H1 (cell line): ENCODE measurements at regions not wholly inside any gene's neighbourhood (a gene's known extent, or its start where the extent isn't known, plus 50 kb on each side); places are given as distances from the start of the nearest gene placed in this dataset.

Source experiments
- CTCF ChIA-PET: fragments of 300-600 bp; sonication (Branson Sonifier 250); formaldehyde crosslinking; loops from one replicate; lab custom pipeline; 2021; ENCODE audit not compliant: partially characterized antibody; lab: Charles Lee
- POLR2A ChIA-PET: fragments of 300-600 bp; sonication (Branson Sonifier 250); formaldehyde crosslinking; loops from one replicate; lab custom pipeline; 2021; ENCODE audit warnings: inconsistent platforms; ENCODE audit not compliant: partially characterized antibody; lab: Charles Lee
- DNase-seq, 2 experiments: peaks; one replicate each; pipeline versions ENCODE4 v3.0.0 to v3.0.0-alpha.2; 2010 to 2022; ENCODE audit warnings: low spot score in 2 of 2, low read depth in 1 of 2, mixed read lengths in 1 of 2
- FAIRE-seq: peaks from 2 replicates; lab custom pipeline; 2011; peaks lifted over from hg19 to GRCh38; lab: Jason Lieb, UNC
- H2AFZ ChIP-seq: 2 replicates; pipeline ENCODE4 v1.8.1; 2012; ENCODE audit warnings: low read length, inconsistent platforms
- H2AK5ac ChIP-seq: 2 replicates; pipeline ENCODE4 v1.6.1; 2013; ENCODE audit warnings: low read depth, low read length
- H2BK120ac ChIP-seq: replicated peaks from 2 replicates; pipeline ENCODE3; 2013; ENCODE audit warnings: low read depth, low read length, inconsistent platforms
- H2BK12ac ChIP-seq: 2 replicates; pipeline ENCODE4 v1.6.1; 2013; ENCODE audit warnings: low read depth, low read length
- H2BK15ac ChIP-seq: 2 replicates; pipeline ENCODE4 v1.6.1; 2013; ENCODE audit warnings: low read length
- H2BK20ac ChIP-seq: 2 replicates; pipeline ENCODE4 v1.6.1; 2013; ENCODE audit warnings: low read length
- H2BK5ac ChIP-seq: 2 replicates; pipeline ENCODE4 v1.6.1; 2013; ENCODE audit warnings: low read depth, low read length
- H3K14ac ChIP-seq: 2 replicates; pipeline ENCODE4 v1.6.1; 2013; ENCODE audit warnings: inconsistent platforms; ENCODE audit not compliant: insufficient read length
- H3K18ac ChIP-seq: 2 replicates; pipeline ENCODE4 v1.6.1; 2013; ENCODE audit warnings: low read length; ENCODE audit errors: extremely low read depth
- H3K23ac ChIP-seq: 2 replicates; pipeline ENCODE4 v1.6.1; 2013; ENCODE audit warnings: inconsistent platforms; ENCODE audit not compliant: insufficient read length
- H3K23me2 ChIP-seq: 2 replicates; pipeline ENCODE4 v1.6.1; 2013; ENCODE audit warnings: low read depth, low read length
- H3K27ac ChIP-seq: 2 replicates; pipeline ENCODE4 v1.6.1; 2011; ENCODE audit warnings: low read depth, low read length, inconsistent platforms
- H3K27me3 ChIP-seq, 4 experiments: replicated peaks in 1 of 4; 1 replicate in 1 of 4; 2 replicates in 3 of 4; pipeline versions ENCODE4 v1.6.1 to v1.8.1; 2011 to 2013; ENCODE audit warnings: low read length in 3 of 4, mild to moderate bottlenecking in 3 of 4, inconsistent platforms in 2 of 4, mixed read lengths in 2 of 4, moderate library complexity in 1 of 4; ENCODE audit not compliant: control insufficient read depth in 3 of 4, insufficient read depth in 3 of 4; ENCODE audit errors: extremely low read depth in 1 of 4
- H3K36me3 ChIP-seq, 4 experiments: 2 replicates each; pipeline versions ENCODE4 v1.6.1 to v1.8.1; 2011 to 2013; ENCODE audit warnings: mild to moderate bottlenecking in 4 of 4, low read length in 3 of 4, moderate library complexity in 2 of 4, control low read depth in 1 of 4, inconsistent platforms in 1 of 4; ENCODE audit not compliant: insufficient read depth in 4 of 4, control insufficient read depth in 2 of 4
- H3K4ac ChIP-seq: replicated peaks from 2 replicates; pipeline ENCODE3; 2013; ENCODE audit warnings: low read length, low read depth, mixed read lengths, inconsistent platforms; ENCODE audit not compliant: insufficient read length
- H3K4me1 ChIP-seq, 4 experiments: replicated peaks in 1 of 4; 1 replicate in 1 of 4; 2 replicates in 3 of 4; pipeline versions ENCODE4 v1.6.1 to v1.8.1; 2011 to 2013; ENCODE audit warnings: low read length in 3 of 4, inconsistent platforms in 2 of 4, mixed read lengths in 1 of 4; ENCODE audit not compliant: insufficient read depth in 4 of 4, control insufficient read depth in 3 of 4
- H3K4me2 ChIP-seq, 2 experiments: 2 replicates each; pipeline versions ENCODE4 v1.6.1 to v1.8.1; 2011 to 2013; ENCODE audit warnings: low read depth in 2 of 2, low read length in 2 of 2, control low read depth in 1 of 2, inconsistent platforms in 1 of 2, mild to moderate bottlenecking in 1 of 2; ENCODE audit not compliant: insufficient read depth in 1 of 2
- H3K4me3 ChIP-seq, 4 experiments: fragments of 200-600, 300-600 bp in 1 of 4; sonication (generic), shearing (Covaris generic), sonication (Bioruptor Twin) in 1 of 4; 2 replicates each; pipeline versions ENCODE4 v1.5.1 to v1.8.1; 2011 to 2016; ENCODE audit warnings: low read length in 4 of 4, low read depth in 3 of 4, control low read depth in 2 of 4, inconsistent platforms in 2 of 4, mild to moderate bottlenecking in 2 of 4, mixed read lengths in 1 of 4, moderate library complexity in 1 of 4; ENCODE audit not compliant: insufficient read depth in 2 of 4; ENCODE audit errors: extremely low read depth in 1 of 4
- H3K56ac ChIP-seq: replicated peaks from 2 replicates; pipeline ENCODE3; 2013; ENCODE audit warnings: low read depth, mild to moderate bottlenecking, mixed read lengths, low read length, inconsistent platforms; ENCODE audit not compliant: insufficient read length
- H3K79me1 ChIP-seq: 2 replicates; pipeline ENCODE4 v1.6.1; 2013; ENCODE audit warnings: low read depth, low read length, control low read depth
- H3K79me2 ChIP-seq, 2 experiments: 2 replicates each; pipeline versions ENCODE4 v1.6.1 to v1.8.1; 2012 to 2013; ENCODE audit warnings: low read length in 2 of 2, mild to moderate bottlenecking in 2 of 2, inconsistent platforms in 1 of 2; ENCODE audit not compliant: insufficient read depth in 2 of 2, control insufficient read depth in 1 of 2
- H3K9ac ChIP-seq, 4 experiments: replicated peaks in 1 of 4; 1 replicate in 1 of 4; 2 replicates in 3 of 4; pipeline versions ENCODE4 v1.6.1 to v1.8.1; 2011 to 2013; ENCODE audit warnings: low read depth in 3 of 4, low read length in 3 of 4, control low read depth in 2 of 4, mild to moderate bottlenecking in 2 of 4, moderate library complexity in 2 of 4, inconsistent platforms in 1 of 4; ENCODE audit errors: extremely low read depth in 1 of 4
- H3K9me3 ChIP-seq, 2 experiments: 2 replicates each; pipeline versions ENCODE4 v1.6.1 to v1.8.1; 2012 to 2013; ENCODE audit warnings: mild to moderate bottlenecking in 2 of 2, moderate library complexity in 2 of 2, control low read depth in 1 of 2, inconsistent platforms in 1 of 2, low read depth in 1 of 2, low read length in 1 of 2, mixed read lengths in 1 of 2; ENCODE audit not compliant: insufficient read depth in 2 of 2
- H4K20me1 ChIP-seq, 2 experiments: replicated peaks in 1 of 2; 2 replicates each; pipeline versions ENCODE3 to v1.8.1; 2011 to 2013; ENCODE audit warnings: inconsistent platforms in 2 of 2, low read length in 2 of 2, mild to moderate bottlenecking in 1 of 2; ENCODE audit not compliant: insufficient read depth in 2 of 2, control insufficient read depth in 1 of 2
- H4K5ac ChIP-seq: 2 replicates; pipeline ENCODE4 v1.6.1; 2013; ENCODE audit warnings: low read length, low read depth, mixed read lengths, inconsistent platforms; ENCODE audit not compliant: insufficient read length
- H4K8ac ChIP-seq: 2 replicates; pipeline ENCODE4 v1.8.0; 2013; ENCODE audit warnings: mild to moderate bottlenecking, moderate library complexity, low read length, inconsistent platforms; ENCODE audit not compliant: insufficient read depth; ENCODE audit errors: extremely low read depth
- H4K91ac ChIP-seq: replicated peaks from 2 replicates; pipeline ENCODE3; 2013; ENCODE audit warnings: low read length, mixed read lengths, inconsistent platforms; ENCODE audit not compliant: insufficient read length
- ATF2 ChIP-seq: IDR thresholded peaks from 2 replicates; pipeline ENCODE4 v1.6.1; 2012; ENCODE audit warnings: low read length, inconsistent platforms
- CHD2 ChIP-seq: IDR thresholded peaks from 2 replicates; pipeline ENCODE4 v1.6.1; 2012; ENCODE audit warnings: low read length, improper control_type of control experiment
- CTBP2 ChIP-seq: IDR thresholded peaks from 2 replicates; pipeline ENCODE4 v1.7.0; 2011; ENCODE audit warnings: borderline replicate concordance, mild to moderate bottlenecking, moderate library complexity, mixed read lengths, low read length; ENCODE audit not compliant: insufficient read depth, insufficient read length
- FOSL1 ChIP-seq: IDR thresholded peaks from 2 replicates; pipeline ENCODE4 v1.6.1; 2011; ENCODE audit warnings: mild to moderate bottlenecking, low read depth, low read length, moderate library complexity; ENCODE audit not compliant: insufficient read depth
- GTF2F1 ChIP-seq: IDR thresholded peaks from 2 replicates; pipeline ENCODE4 v1.6.1; 2012; ENCODE audit warnings: low read depth, low read length, improper control_type of control experiment, borderline replicate concordance
- HDAC6 ChIP-seq: IDR thresholded peaks from one replicate; pipeline ENCODE4 v1.7.1; 2012; ENCODE audit warnings: low read depth, mild to moderate bottlenecking, inconsistent platforms, low read length, moderate library complexity
- JUN ChIP-seq: IDR thresholded peaks from 2 replicates; pipeline ENCODE4 v1.6.1; 2011; ENCODE audit warnings: low read depth, mild to moderate bottlenecking, improper control_type of control experiment, low read length
- RFX5 ChIP-seq: IDR thresholded peaks from 2 replicates; pipeline ENCODE4 v1.6.1; 2011; ENCODE audit warnings: low read depth, low read length, improper control_type of control experiment, borderline replicate concordance
- SIN3A ChIP-seq, 2 experiments: IDR thresholded peaks in 1 of 2; conservative IDR thresholded peaks in 1 of 2; 2 replicates each; pipeline ENCODE4 v1.6.1; 2011 to 2012; ENCODE audit warnings: low read length in 2 of 2, improper control_type of control experiment in 1 of 2, low read depth in 1 of 2, mild to moderate bottlenecking in 1 of 2
- USF2 ChIP-seq: IDR thresholded peaks from 2 replicates; pipeline ENCODE4 v1.6.1; 2011; ENCODE audit warnings: low read length, improper control_type of control experiment
- YY1 ChIP-seq: IDR thresholded peaks from 2 replicates; pipeline ENCODE4 v1.6.1; 2011; ENCODE audit warnings: low read depth, mild to moderate bottlenecking, low read length
- WGBS, 2 experiments: shearing (Covaris generic) in 1 of 2; methylation state at CpG; one replicate each; pipeline versions ENCODE4 v1.1.6 to v1.1.7; 2013 to 2015; ENCODE audit warnings: low lambda C conversion rate in 2 of 2, mixed read lengths in 2 of 2, inconsistent platforms in 1 of 2, low coverage in 1 of 2, missing lambda C conversion rate in 1 of 2; ENCODE audit not compliant: insufficient replicate concordance in 2 of 2, insufficient coverage in 1 of 2, insufficient read length in 1 of 2; ENCODE audit errors: extremely low coverage in 1 of 2, missing lambda C conversion rate in 1 of 2; 5-methylcytosine and 5-hydroxymethylcytosine counted together

GRCh38 chr16:52165961-52166360 is 381.0 kb downstream of the TOX3 start:
- no peaks in the 10 kb centered on the region for H3K79me2 ChIP-seq
- H3K18ac ChIP-seq, result no peak overlapping the region
- no peak overlapping the region for H3K9ac ChIP-seq
- no peak overlapping the region for H3K56ac ChIP-seq
- no peak overlapping the region for H4K8ac ChIP-seq
- no peak overlapping the region for H2BK120ac ChIP-seq
- H3K27ac ChIP-seq, result no peak overlapping the region
- no peaks in the 10 kb centered on the region for H3K23me2 ChIP-seq
- H3K9me3 ChIP-seq, result no peaks in the 10 kb centered on the region; a peak in 1 of 4 replicates
- no peak overlapping the region for H2BK5ac ChIP-seq
- 91% methylated on average over 8 of the region's 8 CpGs; no CpG with 5 or more reads in 1 of the 2 experiments for WGBS, 2 experiments
- H2BK15ac ChIP-seq, result no peak overlapping the region
- H3K4me3 ChIP-seq, result no peak overlapping the region
- H2BK12ac ChIP-seq, result no peak overlapping the region
- H4K5ac ChIP-seq, result no peak overlapping the region
- H2AK5ac ChIP-seq, result no peak overlapping the region
- CTCF ChIA-PET, result no interaction called here
- DNase-seq, result no peak
- H3K79me1 ChIP-seq, result no peaks in the 10 kb centered on the region
- H3K27me3 ChIP-seq, result no peaks in the 10 kb centered on the region
- no peak overlapping the region for H3K14ac ChIP-seq
- H3K4me2 ChIP-seq, result no peak overlapping the region
- H3K4me1 ChIP-seq, result no peaks in the 10 kb centered on the region
- no peak overlapping the region for H3K23ac ChIP-seq
- 0 out of 2 replicates have a peak overlapping the region, but pooled peaks have one; percentile 16 for H2AFZ ChIP-seq
- no peak for FAIRE-seq
- H4K91ac ChIP-seq, result no peak overlapping the region
- POLR2A ChIA-PET, result no interaction called here
- H4K20me1 ChIP-seq, result no peaks in the 10 kb centered on the region
- no peak overlapping the region for H3K4ac ChIP-seq
- no peak overlapping the region for H2BK20ac ChIP-seq
- no peaks in the 10 kb centered on the region for H3K36me3 ChIP-seq
- TF ChIP-seq GTF2F1 (no peak), HDAC6 (no peak), USF2 (no peak), CHD2 (no peak), FOSL1 (no peak), SIN3A (conservative IDR thresholded peaks at IDR 0.05 in 1 of 2, IDR thresholded peaks at IDR 0.05 in 1 of 2; ENCODE audit: low read depth in 1 of 2, low read length in 2 of 2) (no peak), RFX5 (no peak), ATF2 (no peak), JUN (no peak), CTBP2 (no peak), YY1 (no peak)
